Thoracic aorta (tissue), 2 donors: ENCODE measurements at regions not wholly inside any gene's neighbourhood (a gene's known extent, or its start where the extent isn't known, plus 50 kb on each side); places are given as distances from the start of the nearest gene placed in this dataset.

Source experiments
- ATAC-seq: fragments of 150-250 bp; one replicate; pipeline ENCODE4 v1.8.0; 2017; ENCODE audit warnings: low read depth; ENCODE audit not compliant: insufficient number of reproducible peaks, low FRiP score
- DNase-seq: peaks from one replicate; pipeline ENCODE4 v3.0.0-alpha.2; 2020; ENCODE audit warnings: low spot score
- H3K27ac ChIP-seq, 2 donors: fragments of 200-600 bp; sonication (generic); 1 replicate in 1 of 2; 2 replicates in 1 of 2; pipeline ENCODE4 v1.5.1; 2016; ENCODE audit warnings: mild to moderate bottlenecking in 2 of 2, moderate library complexity in 2 of 2
- H3K27me3 ChIP-seq: fragments of 200-600 bp; sonication (generic); replicated peaks from 2 replicates; pipeline ENCODE4 v1.6.0; 2016; ENCODE audit warnings: mild to moderate bottlenecking; ENCODE audit not compliant: insufficient read depth
- H3K36me3 ChIP-seq: fragments of 200-600 bp; sonication (generic); one replicate; pipeline ENCODE4 v1.5.1; 2016
- H3K4me1 ChIP-seq, 2 donors: fragments of 200-600 bp; sonication (generic); 1 replicate in 1 of 2; 2 replicates in 1 of 2; pipeline versions ENCODE4 v1.5.1 to v1.6.0; 2016; ENCODE audit warnings: low read depth in 2 of 2, mild to moderate bottlenecking in 1 of 2; ENCODE audit not compliant: control insufficient read depth in 1 of 2
- H3K4me3 ChIP-seq: fragments of 200-600 bp; sonication (generic); 2 replicates; pipeline ENCODE4 v1.5.1; 2016; ENCODE audit warnings: mild to moderate bottlenecking
- H3K9me3 ChIP-seq: fragments of 200-600 bp; sonication (generic); 2 replicates; pipeline ENCODE4 v1.5.1; 2016
- TF ChIP-seq, protein P1 (sequence below): fragments of 200-600 bp; sonication (generic); IDR thresholded peaks from one replicate; pipeline ENCODE4 v1.5.1; 2019; ENCODE audit warnings: antibody characterized with exemption

DNA sequence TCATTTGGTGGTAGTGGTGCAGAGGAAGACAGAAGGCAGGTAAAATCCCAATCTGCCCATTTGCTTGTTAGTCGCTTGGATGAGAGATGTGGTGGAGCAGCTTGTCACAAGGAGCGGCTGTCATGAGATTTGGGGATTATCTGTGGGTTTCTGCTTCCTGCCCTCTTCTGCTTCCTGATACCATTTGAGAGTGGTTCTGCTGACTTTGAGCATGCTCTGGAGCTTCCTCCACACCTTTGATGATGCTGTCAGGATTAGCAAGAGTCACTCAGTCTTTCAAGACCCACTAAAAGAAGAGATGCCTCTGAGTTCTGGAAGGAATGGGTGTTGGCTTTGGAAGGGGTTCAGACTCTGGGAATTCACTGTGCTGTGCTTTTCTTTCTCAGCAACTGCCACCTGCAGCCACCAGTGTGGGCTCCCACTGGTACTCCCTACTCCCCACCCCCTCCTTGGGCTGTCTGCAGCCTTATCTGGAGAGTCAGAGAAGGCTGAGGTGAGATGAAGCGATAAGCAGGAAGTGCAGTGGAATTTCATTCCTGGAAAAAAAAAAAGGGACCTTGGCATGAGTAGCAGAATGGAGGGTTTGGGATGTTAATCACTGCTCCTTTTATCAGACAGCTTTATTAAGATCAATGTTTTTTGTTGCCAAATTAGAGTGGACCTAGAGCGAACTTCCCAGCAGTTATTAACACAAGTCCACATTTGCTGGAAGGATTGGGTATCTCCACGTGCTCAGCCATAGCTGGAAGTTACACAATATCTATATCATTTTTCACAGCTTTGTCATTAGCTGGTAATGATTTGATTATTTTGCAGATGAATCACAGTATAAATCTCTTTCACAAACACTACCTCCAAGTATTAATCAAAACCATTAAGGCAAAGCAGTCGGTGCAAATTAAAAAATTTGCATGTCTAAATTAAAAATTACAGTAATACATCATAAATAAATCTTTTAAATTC, 233.0 kb upstream of the SATB1 start:
- Histone ChIP-seq H3K27me3 (no peaks in the 10 kb centered on the region), H3K4me1 (no peaks in the 10 kb centered on the region), H3K9me3 (no peaks in the 10 kb centered on the region), H3K36me3 (no peaks in the 10 kb centered on the region), H3K4me3 (no peak overlapping the region), H3K27ac (no peak overlapping the region)
- ATAC-seq (no peak), DNase-seq (no peak)
- TF ChIP-seq, protein P1, sequence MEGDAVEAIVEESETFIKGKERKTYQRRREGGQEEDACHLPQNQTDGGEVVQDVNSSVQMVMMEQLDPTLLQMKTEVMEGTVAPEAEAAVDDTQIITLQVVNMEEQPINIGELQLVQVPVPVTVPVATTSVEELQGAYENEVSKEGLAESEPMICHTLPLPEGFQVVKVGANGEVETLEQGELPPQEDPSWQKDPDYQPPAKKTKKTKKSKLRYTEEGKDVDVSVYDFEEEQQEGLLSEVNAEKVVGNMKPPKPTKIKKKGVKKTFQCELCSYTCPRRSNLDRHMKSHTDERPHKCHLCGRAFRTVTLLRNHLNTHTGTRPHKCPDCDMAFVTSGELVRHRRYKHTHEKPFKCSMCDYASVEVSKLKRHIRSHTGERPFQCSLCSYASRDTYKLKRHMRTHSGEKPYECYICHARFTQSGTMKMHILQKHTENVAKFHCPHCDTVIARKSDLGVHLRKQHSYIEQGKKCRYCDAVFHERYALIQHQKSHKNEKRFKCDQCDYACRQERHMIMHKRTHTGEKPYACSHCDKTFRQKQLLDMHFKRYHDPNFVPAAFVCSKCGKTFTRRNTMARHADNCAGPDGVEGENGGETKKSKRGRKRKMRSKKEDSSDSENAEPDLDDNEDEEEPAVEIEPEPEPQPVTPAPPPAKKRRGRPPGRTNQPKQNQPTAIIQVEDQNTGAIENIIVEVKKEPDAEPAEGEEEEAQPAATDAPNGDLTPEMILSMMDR, result no peak

GRCh38 chr3:18656866-18657265, 231.7 kb upstream of the SATB1 start:
- no peaks in the 10 kb centered on the region for H3K27me3 ChIP-seq
- no peaks in the 10 kb centered on the region for H3K4me1 ChIP-seq
- TF ChIP-seq, protein P1, result no peak
- no peak for DNase-seq
- no peaks in the 10 kb centered on the region for H3K9me3 ChIP-seq
- H3K36me3 ChIP-seq, result no peaks in the 10 kb centered on the region
- no peak overlapping the region for H3K4me3 ChIP-seq
- H3K27ac ChIP-seq, result no peak overlapping the region
- no peak for ATAC-seq

DNA sequence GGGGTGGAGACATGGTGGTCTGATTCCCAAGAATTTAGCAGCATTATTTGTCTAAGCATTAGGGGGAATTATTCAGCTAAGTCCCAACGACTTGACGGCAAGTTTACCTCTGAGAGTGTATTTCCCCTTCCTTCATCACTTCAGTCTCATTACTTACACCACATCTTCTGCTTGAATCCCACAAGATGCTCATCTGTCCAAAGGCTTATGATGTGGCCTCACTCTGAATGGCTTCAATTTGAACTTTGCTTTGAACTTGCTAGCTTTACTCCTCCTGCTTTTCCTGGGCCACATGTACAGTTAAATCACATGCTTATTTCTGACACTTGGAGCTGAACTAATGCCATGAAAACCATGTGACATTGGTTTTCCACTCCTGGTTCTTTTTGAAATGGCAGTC, 231.3 kb upstream of the SATB1 start:
- Histone ChIP-seq H3K27ac (no peak overlapping the region), H3K9me3 (no peaks in the 10 kb centered on the region), H3K36me3 (no peaks in the 10 kb centered on the region), H3K4me1 (no peaks in the 10 kb centered on the region), H3K27me3 (no peaks in the 10 kb centered on the region), H3K4me3 (no peak overlapping the region)
- DNase-seq, result no peak
- ATAC-seq, result no peak
- TF ChIP-seq, protein P1, result no peak

DNA sequence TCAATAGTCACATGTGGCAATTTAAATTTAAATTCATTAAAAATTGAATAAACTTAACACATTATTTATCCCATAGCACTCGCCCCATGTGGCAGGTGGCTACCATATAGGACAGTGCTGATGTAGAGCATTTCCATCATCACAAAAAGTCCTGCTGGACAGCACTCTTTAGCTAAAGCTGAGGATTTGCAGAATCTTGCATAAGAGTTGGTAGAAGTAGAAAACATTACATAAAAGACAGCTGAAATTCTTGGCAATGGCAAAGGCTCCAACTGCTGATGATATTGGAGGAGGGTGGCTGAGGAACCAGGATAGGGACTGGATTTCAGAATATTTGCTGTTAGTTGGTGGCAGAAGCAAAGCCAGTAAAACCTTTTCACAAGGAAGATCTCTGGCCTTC, 230.7 kb upstream of the SATB1 start:
- H3K27me3 ChIP-seq, result no peaks in the 10 kb centered on the region
- DNase-seq, result no peak
- no peak overlapping the region for H3K27ac ChIP-seq
- TF ChIP-seq, protein P1, result no peak
- H3K4me3 ChIP-seq, result no peak overlapping the region
- ATAC-seq, result no peak
- H3K4me1 ChIP-seq, result no peaks in the 10 kb centered on the region
- no peaks in the 10 kb centered on the region for H3K9me3 ChIP-seq
- no peaks in the 10 kb centered on the region for H3K36me3 ChIP-seq

- Histone ChIP-seq H3K27ac (no peak overlapping the region), H3K36me3 (no peaks in the 10 kb centered on the region), H3K4me1 (no peaks in the 10 kb centered on the region), H3K9me3 (no peaks in the 10 kb centered on the region), H3K27me3 (no peaks in the 10 kb centered on the region), H3K4me3 (no peak overlapping the region)
- ATAC-seq (no peak), DNase-seq (no peak)
- TF ChIP-seq, protein P1, result no peak
Measured at GRCh38 chr3:18652781-18653180, 227.6 kb upstream of the SATB1 start.
